ENCODE measurements at regions not wholly inside any gene's neighbourhood (a gene's known extent, or its start where the extent isn't known, plus 50 kb on each side); places are given as distances from the start of the nearest gene placed in this dataset.

DNA sequence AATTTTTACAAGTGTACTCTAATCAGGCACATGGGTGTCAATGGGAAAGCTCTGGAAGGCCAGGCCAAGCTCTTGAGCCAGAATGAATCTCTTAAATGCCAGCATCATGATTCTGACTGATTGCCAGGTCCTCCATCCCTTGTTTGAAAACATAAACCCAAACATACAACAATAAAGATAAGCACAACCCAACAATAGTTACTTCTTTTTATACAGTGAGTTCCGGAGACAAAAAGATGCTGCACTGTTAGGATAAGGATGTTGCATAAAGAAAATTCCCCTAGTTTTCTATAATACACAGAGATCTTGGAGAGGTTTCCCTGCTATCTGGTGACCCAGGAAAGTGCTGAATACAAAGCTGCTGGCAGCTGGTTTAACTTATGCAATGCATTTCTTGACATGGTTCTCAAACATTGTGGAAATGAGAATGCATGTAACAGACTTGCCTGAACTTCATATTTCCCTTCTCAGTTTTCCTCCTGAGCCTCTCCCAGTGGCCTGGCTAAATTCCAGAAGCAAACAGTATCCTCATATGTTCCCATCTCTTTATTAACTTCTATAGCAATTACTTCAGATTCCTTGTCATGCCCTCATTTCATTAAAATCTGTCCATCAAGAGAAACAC is 180.1 kb upstream of the PRICKLE2 start:
- TF ChIP-seq CTCF (IDR thresholded peaks at IDR 0.05) (no peak), POLR2A (IDR thresholded peaks at IDR 0.05) (no peak)
